Cerebellar cortex (tissue), 1 donor: ENCODE measurements at regions not wholly inside any gene's neighbourhood (a gene's known extent, or its start where the extent isn't known, plus 50 kb on each side); places are given as distances from the start of the nearest gene placed in this dataset.
"Not testable (repeated sequence)": the region's sequence is repeated elsewhere in the genome, so short reads cannot be mapped to it uniquely, and the experiment has no call there.

Experiments used
- DNase-seq: peaks from one replicate; pipeline ENCODE4 v3.0.0-alpha.2; 2015; ENCODE audit warnings: low spot score

- no peak for DNase-seq
Observed at GRCh38 chrX:42442745-42443144, 335.2 kb downstream of the PPP1R2C start.

DNA sequence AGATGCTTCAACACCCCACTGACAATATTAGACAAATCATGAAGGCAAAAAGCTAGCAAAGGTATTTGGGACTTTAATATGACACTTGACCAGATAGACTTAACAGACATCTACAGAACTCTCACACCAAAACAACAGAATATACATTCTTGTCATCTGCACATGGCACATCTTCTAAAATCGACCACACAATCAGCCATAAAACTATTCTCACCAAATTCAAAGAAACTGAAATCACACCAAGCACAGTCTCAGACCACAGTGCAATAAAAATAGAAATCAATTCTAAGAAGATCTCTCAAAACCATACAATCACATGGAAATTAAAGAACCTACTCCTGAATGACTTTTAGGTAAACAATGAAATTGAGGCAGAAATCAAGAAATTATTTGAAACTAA lies 340.8 kb downstream of the PPP1R2C start:
- no peak for DNase-seq

DNA sequence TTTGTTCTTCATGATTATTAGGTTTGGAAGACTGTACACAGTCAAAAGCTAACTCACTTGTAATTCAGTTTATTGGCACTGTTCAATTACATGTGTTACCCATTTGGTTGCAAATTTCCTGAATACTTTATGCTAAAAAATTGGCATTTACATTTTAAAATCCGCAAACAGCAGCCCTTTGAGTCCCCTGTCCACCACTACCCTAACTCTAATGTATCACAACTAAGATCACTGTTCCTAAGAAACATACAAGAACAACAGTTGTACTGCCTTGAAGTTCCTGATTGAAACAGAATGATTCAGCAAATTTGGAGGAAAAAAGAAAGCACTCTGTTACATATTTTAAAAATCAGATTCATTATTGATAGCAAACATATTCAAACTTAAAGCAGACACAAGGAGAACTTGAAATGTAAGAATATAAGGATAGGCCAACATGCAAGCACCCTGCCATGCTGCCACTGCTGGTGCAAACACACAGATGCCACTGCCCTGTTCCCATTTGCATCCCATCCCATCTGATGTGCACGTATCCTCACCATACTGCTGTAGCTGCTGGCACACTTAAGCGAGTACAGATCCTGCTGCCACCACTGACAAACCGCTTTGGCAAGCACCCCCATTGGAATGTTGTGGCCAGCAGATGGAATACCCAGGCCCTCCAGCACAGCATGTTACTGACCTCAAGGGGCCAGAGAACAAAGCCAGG lies 343.4 kb downstream of the PPP1R2C start:
- no peak for DNase-seq

DNA sequence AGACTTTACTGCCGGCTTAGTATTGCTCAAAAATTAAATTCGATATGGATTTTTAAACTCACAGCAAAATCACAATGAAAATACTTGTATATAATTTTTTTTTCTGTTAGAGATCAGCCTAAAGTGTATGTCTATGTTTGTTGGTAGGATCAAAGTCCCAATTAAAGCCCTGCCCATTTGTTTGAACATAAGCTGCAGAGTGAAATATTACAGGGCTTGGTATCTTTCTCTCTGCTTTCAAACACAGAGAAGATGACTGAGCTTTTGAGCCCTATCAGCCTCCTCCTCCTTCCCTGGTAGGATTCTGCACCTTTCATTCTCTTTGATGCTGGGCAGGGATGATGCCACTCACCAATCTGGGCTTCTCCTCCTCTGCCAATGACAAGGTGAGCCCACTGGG lies 345.4 kb downstream of the PPP1R2C start:
- no peak for DNase-seq

DNA sequence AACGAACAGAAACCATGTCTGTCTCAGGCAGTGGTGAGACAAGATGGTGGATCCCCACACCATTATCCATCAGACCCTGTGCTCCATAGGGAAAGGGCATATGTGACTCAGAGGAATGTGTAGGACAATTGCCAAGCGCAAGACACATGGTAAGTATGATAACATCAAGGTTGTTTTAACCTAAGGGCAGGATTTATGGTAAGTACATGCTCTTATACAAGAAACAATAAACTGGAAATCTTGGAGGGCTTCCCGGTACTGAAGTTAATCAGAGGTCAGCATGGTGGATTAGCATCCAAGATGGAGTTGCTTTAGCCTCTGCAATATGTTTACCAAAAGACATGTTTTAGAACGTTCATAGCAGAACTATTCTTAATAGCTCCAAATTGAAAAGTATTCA lies 355.0 kb downstream of the PPP1R2C start:
- DNase-seq, result no peak

GRCh38 chrX:42420426-42420825 lies 357.5 kb downstream of the PPP1R2C start:
- no peak for DNase-seq

- no peak for DNase-seq
Observed at GRCh38 chrX:42415636-42416035, 362.3 kb downstream of the PPP1R2C start.

- DNase-seq, result no peak
Observed at GRCh38 chrX:42414057-42414456, 363.9 kb downstream of the PPP1R2C start.

GRCh38 chrX:42399632-42400024 lies 378.3 kb downstream of the PPP1R2C start:
- DNase-seq, result no peak

DNA sequence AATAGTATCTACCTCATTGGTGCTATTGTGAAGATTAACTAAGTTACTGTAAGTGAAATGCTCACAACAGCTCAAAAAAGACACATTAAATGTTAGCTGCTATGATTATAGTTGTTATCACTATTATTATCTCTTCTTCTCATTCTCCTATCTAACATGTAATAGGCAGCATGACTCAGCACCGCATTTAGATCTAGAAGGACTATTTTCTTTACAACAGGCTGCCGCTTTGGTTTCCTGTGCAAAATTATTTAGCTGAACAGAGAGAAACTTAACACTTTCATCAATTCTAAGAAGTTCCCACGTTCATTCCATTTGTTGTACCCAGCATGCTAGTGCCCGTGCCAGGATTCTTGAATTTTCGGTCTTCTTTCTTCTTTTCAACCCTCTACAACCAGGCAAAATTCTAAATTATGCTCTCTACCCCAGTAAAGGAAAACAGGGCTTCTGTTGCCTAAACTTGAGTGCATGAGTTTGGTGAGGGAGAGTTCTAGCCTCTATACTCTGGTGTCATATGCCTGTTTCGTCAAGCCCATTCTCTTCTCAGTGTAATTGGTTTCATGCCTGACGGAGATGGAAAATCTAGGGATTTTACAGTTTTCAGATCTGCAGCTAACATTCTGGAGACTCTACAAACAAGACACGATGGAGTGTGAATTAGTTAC lies 378.9 kb downstream of the PPP1R2C start:
- no peak for DNase-seq

GRCh38 chrX:42396136-42396535 lies 381.8 kb downstream of the PPP1R2C start:
- DNase-seq, result no peak

DNA sequence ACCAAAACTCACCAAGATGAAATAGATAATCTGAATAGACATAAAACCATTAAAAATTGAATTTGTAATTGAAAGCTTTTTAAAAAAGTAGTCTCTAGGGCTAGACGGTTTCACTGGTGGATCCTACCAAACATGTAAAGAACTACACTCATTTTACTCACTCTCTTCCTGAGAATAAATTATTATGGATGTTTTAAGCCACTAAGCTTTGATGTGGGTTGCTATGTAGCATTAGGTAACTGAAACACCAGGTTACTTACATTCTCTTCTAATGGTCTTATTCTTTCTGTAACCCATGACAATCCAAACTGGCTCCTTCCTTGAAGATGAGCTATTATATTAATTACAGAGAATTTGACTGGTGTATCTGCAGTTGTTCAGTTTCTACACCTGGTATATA lies 385.1 kb downstream of the PPP1R2C start:
- no peak for DNase-seq

- DNase-seq, result no peak
Observed at GRCh38 chrX:42386681-42387080, 391.3 kb downstream of the PPP1R2C start.

DNA sequence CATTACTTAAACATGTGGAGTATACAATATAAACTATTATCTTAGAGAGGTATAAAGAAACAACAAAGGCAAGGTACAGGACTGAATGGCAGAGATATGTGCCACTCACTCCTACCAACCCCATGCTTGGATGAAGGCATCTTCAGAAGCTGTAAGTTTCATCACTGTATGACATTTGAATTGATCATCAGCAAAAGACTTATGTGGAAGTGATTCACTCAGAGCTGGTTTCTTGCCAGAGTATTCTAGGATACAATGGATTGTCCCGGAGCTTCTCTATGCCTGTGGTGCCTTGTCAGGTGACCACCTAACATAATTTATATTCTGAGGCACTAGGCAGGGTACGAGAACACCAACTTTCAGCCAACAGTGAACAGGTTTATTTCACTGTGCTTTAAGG lies 392.2 kb downstream of the PPP1R2C start:
- DNase-seq, result no peak

- no peak for DNase-seq
Observed at GRCh38 chrX:42384956-42385355, 393.0 kb downstream of the PPP1R2C start.

- DNase-seq, result no peak
Observed at GRCh38 chrX:42378857-42379256, 399.1 kb downstream of the PPP1R2C start.

DNA sequence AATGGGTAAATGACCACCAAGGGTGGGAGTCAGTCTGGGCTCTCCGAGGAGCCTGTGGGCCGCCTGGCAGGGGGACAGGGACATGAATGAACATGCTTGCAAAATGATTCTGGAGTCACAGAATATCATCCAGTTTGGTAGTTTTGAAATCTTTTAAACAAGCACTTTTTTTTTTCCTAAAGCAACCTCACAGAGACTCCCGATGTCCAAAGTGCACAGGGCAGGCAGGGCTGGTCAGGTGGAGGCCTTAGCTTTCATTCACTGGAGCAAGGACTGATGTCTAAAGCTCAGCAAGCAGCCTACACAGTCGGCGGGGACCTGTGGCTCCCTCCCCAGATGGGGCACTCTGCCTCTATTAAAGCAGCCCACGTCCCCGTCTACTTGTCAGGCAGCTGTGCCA lies 402.9 kb downstream of the PPP1R2C start:
- no peak for DNase-seq

DNA sequence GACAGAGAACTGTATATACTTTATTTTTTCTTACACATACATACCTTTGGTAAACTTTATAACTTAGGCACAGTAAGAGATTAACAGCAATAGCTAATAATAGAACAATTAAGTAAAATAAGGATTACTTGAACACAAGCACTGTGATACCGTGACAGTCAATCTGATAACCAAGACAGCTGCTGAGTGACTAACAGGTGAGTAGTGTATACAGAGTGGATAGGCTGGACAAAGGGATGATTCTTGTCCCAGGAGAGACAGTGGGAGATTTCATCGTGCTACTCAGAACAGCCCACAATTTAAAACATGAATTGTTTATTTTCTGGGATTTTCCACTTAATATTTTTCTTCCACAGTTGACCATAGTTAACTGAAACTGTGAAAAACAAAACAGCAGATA lies 411.8 kb downstream of the PPP1R2C start:
- DNase-seq, result no peak

DNA sequence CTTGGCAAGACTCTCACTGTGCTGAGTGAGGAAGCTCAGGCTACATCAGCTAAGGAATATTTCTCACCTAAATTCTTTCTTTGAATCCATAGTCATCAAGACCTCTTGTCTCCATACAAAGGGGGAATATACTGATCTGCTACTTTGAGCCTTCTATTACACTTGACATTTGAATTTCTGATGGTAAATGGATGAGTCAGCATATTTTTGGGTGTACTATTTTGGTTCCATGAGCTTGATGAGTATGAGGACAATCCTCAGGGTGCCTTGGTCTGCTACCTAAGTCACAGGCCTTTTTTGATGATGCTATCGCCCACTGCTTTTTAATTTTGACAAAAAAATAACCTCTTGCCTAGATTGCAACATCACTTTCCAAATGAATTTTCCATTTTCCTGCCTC lies 415.7 kb downstream of the PPP1R2C start:
- no peak for DNase-seq

- DNase-seq, result not testable (repeated sequence)
Observed at GRCh38 chrX:42342981-42343380, 419.6 kb upstream of the CASK start.
